Sigmoid colon (tissue), 6 donors: ENCODE measurements at regions not wholly inside any gene's neighbourhood (a gene's known extent, or its start where the extent isn't known, plus 50 kb on each side); places are given as distances from the start of the nearest gene placed in this dataset.

Experiments used
- DNase-seq: peaks from one replicate; pipeline ENCODE4 v3.0.0-alpha.2; 2019
- H3K27ac ChIP-seq, 4 donors: fragments of 200-600 bp; sonication (generic); one replicate each; pipeline ENCODE4 v1.5.1; 2016 to 2019; ENCODE audit warnings: mild to moderate bottlenecking in 1 of 4
- H3K27me3 ChIP-seq, 3 donors: fragments of 200-600 bp; sonication (generic); one replicate each; pipeline ENCODE4 v1.5.1; 2019; ENCODE audit warnings: mild to moderate bottlenecking in 1 of 3
- H3K36me3 ChIP-seq, 4 donors: fragments of 200-600 bp; sonication (generic); one replicate each; pipeline ENCODE4 v1.5.1; 2016 to 2019
- H3K4me1 ChIP-seq, 4 donors: fragments of 200-600 bp; sonication (generic); one replicate each; pipeline ENCODE4 v1.5.1; 2017 to 2019
- H3K4me3 ChIP-seq, 4 donors: fragments of 200-600 bp; sonication (generic); one replicate each; pipeline ENCODE4 v1.5.1; 2017 to 2019; ENCODE audit warnings: mild to moderate bottlenecking in 2 of 4, moderate library complexity in 1 of 4
- H3K9me3 ChIP-seq, 4 donors: fragments of 200-600 bp in 3 of 4; sonication (generic) in 3 of 4; one replicate each; pipeline versions ENCODE4 v1.5.1 to v1.6.1; 2013 to 2019
- CTCF ChIP-seq, 4 experiments: fragments of 450-650 bp in 3 of 4; fragments of 200-600 bp in 1 of 4; IDR thresholded peaks; one replicate each; pipeline ENCODE4 v1.5.1; 2016 to 2019; ENCODE audit warnings: antibody characterized with exemption in 4 of 4, mild to moderate bottlenecking in 3 of 4, moderate library complexity in 2 of 4
- EP300 ChIP-seq, 4 donors: sonication (generic); formaldehyde crosslinking; IDR thresholded peaks; one replicate each; pipeline ENCODE4 v1.6.1; 2017; ENCODE audit warnings: antibody characterized with exemption in 4 of 4
- POLR2A ChIP-seq, 2 donors: fragments of 450-650 bp; IDR thresholded peaks; one replicate each; pipeline ENCODE4 v1.6.1; 2016; ENCODE audit warnings: antibody characterized with exemption in 2 of 2, mild to moderate bottlenecking in 2 of 2, moderate library complexity in 2 of 2
- POLR2AphosphoS5 ChIP-seq, 4 donors: sonication (generic); formaldehyde crosslinking; IDR thresholded peaks; one replicate each; pipeline ENCODE4 v1.6.1; 2017; ENCODE audit warnings: antibody characterized with exemption in 4 of 4
- WGBS, 2 donors: extraction: QIAGEN DNeasy Blood & Tissue Kit; methylation state at CpG; one replicate each; pipeline ENCODE4 v1.1.7; 2013; 5-methylcytosine and 5-hydroxymethylcytosine counted together
- intact Hi-C: fragments of 100-400 bp; cut with DNase I; formaldehyde crosslinking; loops from one replicate; pipeline ENCODE4 v1.15.1; 2023
- donor health status: healthy with polysubstance abuse.
- donor health status: healthy.

- 83 to 86% methylated on average over 3 of the region's 3 CpGs for WGBS, 2 donors
- Histone ChIP-seq H3K4me1 (no peaks in the 10 kb centered on the region), H3K9me3 (no peaks in the 10 kb centered on the region), H3K27me3 (no peaks in the 10 kb centered on the region), H3K36me3 (no peaks in the 10 kb centered on the region), H3K4me3 (no peak overlapping the region), H3K27ac (no peak overlapping the region)
- no peak for DNase-seq
- TF ChIP-seq POLR2A (IDR thresholded peaks at IDR 0.05), result no peak
- no peak for TF ChIP-seq EP300 (IDR thresholded peaks at IDR 0.05)
- TF ChIP-seq POLR2AphosphoS5 (IDR thresholded peaks at IDR 0.05), result no peak
- TF ChIP-seq CTCF (IDR thresholded peaks at IDR 0.05), result no peak
- intact Hi-C loops, result no loop called here
Observed at GRCh38 chr2:35538796-35539195, 816.8 kb upstream of the CRIM1 start.

GRCh38 chr2:35530615-35531135 lies 824.9 kb upstream of the CRIM1 start:
- 86% methylated on average over 5 of the region's 5 CpGs for WGBS, 2 donors
- Histone ChIP-seq H3K36me3 (no peaks in the 10 kb centered on the region), H3K4me1 (no peaks in the 10 kb centered on the region), H3K27ac (no peak overlapping the region), H3K27me3 (no peaks in the 10 kb centered on the region), H3K9me3 (peaks cover 0 to 3% (median 0%) of the 10 kb centered on the region in 4 donors), H3K4me3 (no peak overlapping the region)
- no peak for DNase-seq
- intact Hi-C loops, result no loop called here
- no peak for TF ChIP-seq POLR2A (IDR thresholded peaks at IDR 0.05)
- no peak for TF ChIP-seq EP300 (IDR thresholded peaks at IDR 0.05)
- no peak for TF ChIP-seq POLR2AphosphoS5 (IDR thresholded peaks at IDR 0.05)
- TF ChIP-seq CTCF (IDR thresholded peaks at IDR 0.05), result no peak

GRCh38 chr2:35526741-35527140 lies 828.8 kb upstream of the CRIM1 start:
- no peaks in the 10 kb centered on the region for H3K4me1 ChIP-seq
- no peak overlapping the region for H3K27ac ChIP-seq
- H3K27me3 ChIP-seq, result no peaks in the 10 kb centered on the region
- no peak for DNase-seq
- no peaks in the 10 kb centered on the region for H3K36me3 ChIP-seq
- H3K4me3 ChIP-seq, result no peak overlapping the region
- H3K9me3 ChIP-seq, result peaks cover 0 to 3% (median 0%) of the 10 kb centered on the region in 4 donors
- WGBS, 2 donors, result 88 to 96% methylated on average over 2 of the region's 2 CpGs
- TF ChIP-seq EP300 (IDR thresholded peaks at IDR 0.05), result no peak
- no peak for TF ChIP-seq POLR2A (IDR thresholded peaks at IDR 0.05)
- TF ChIP-seq POLR2AphosphoS5 (IDR thresholded peaks at IDR 0.05), result no peak
- TF ChIP-seq CTCF (IDR thresholded peaks at IDR 0.05), result no peak
- intact Hi-C loops, result no loop called here

- TF ChIP-seq POLR2AphosphoS5 (IDR thresholded peaks at IDR 0.05), result no peak
- TF ChIP-seq POLR2A (IDR thresholded peaks at IDR 0.05), result no peak
- no peak overlapping the region for H3K4me3 ChIP-seq
- DNase-seq, result no peak
- no peak overlapping the region for H3K27ac ChIP-seq
- H3K4me1 ChIP-seq, result no peaks in the 10 kb centered on the region
- H3K27me3 ChIP-seq, result no peaks in the 10 kb centered on the region
- H3K9me3 ChIP-seq, result peaks cover 0 to 3% (median 0%) of the 10 kb centered on the region in 4 donors
- intact Hi-C loops, result no loop called here
- no peaks in the 10 kb centered on the region for H3K36me3 ChIP-seq
- WGBS, 2 donors, result 92% methylated on average over 3 of the region's 3 CpGs
Observed at GRCh38 chr2:35522450-35522849, 833.1 kb upstream of the CRIM1 start.

GRCh38 chr2:35510636-35511035 lies 844.9 kb upstream of the CRIM1 start:
- H3K36me3 ChIP-seq, result no peaks in the 10 kb centered on the region
- no peak for DNase-seq
- no peak overlapping the region for H3K27ac ChIP-seq
- no peaks in the 10 kb centered on the region for H3K27me3 ChIP-seq
- intact Hi-C loops, result no loop called here
- no peak for TF ChIP-seq CTCF (IDR thresholded peaks at IDR 0.05)
- TF ChIP-seq POLR2AphosphoS5 (IDR thresholded peaks at IDR 0.05), result no peak
- no peak for TF ChIP-seq EP300 (IDR thresholded peaks at IDR 0.05)
- no peak for TF ChIP-seq POLR2A (IDR thresholded peaks at IDR 0.05)
- no peaks in the 10 kb centered on the region for H3K4me1 ChIP-seq
- H3K4me3 ChIP-seq, result no peak overlapping the region
- peaks cover 0 to 2% (median 0%) of the 10 kb centered on the region in 4 donors for H3K9me3 ChIP-seq
- 59 to 77% methylated on average over 3 of the region's 3 CpGs for WGBS, 2 donors
